ENCODE measurements at regions not wholly inside any gene's neighbourhood (a gene's known extent, or its start where the extent isn't known, plus 50 kb on each side); places are given as distances from the start of the nearest gene placed in this dataset.

GRCh38 chr5:89932771-89933181 lies 476.8 kb downstream of the CETN3 start:
- no peaks in the 10 kb centered on the region for H3K36me3 ChIP-seq (ENCODE audit: control insufficient read depth, insufficient read depth, low read length)
- no peaks in the 10 kb centered on the region for H3K9me3 ChIP-seq (ENCODE audit: control insufficient read depth, low read length)
- H3K4me3 ChIP-seq (ENCODE audit: low read depth, low read length): no peak overlapping the region
- no peaks in the 10 kb centered on the region for H3K27me3 ChIP-seq (ENCODE audit: control insufficient read depth, insufficient read depth, low read length)
- no peaks in the 10 kb centered on the region for H3K4me1 ChIP-seq
- no peak overlapping the region for H3K4me2 ChIP-seq (ENCODE audit: low read length)
- no peak for TF ChIP-seq CTCF (IDR thresholded peaks at IDR 0.05)
- no peak overlapping the region for H3K27ac ChIP-seq
- H2AFZ ChIP-seq: no peak overlapping the region
- H3K9ac ChIP-seq: no peak overlapping the region
- no peaks in the 10 kb centered on the region for H3K79me2 ChIP-seq

GRCh38 chr5:89930591-89931392 lies 478.8 kb downstream of the CETN3 start:
- H3K79me2 ChIP-seq: no peaks in the 10 kb centered on the region
- H3K9me3 ChIP-seq (ENCODE audit: control insufficient read depth, low read length): no peaks in the 10 kb centered on the region
- H3K4me2 ChIP-seq (ENCODE audit: low read length): no peak overlapping the region
- no peak overlapping the region for H3K27ac ChIP-seq
- H3K36me3 ChIP-seq (ENCODE audit: control insufficient read depth, insufficient read depth, low read length): no peaks in the 10 kb centered on the region
- H3K4me1 ChIP-seq: no peaks in the 10 kb centered on the region
- no peak overlapping the region for H3K4me3 ChIP-seq (ENCODE audit: low read depth, low read length)
- no peak overlapping the region for H3K9ac ChIP-seq
- H2AFZ ChIP-seq: no peak overlapping the region
- H3K27me3 ChIP-seq (ENCODE audit: control insufficient read depth, insufficient read depth, low read length): no peaks in the 10 kb centered on the region
- no peak for TF ChIP-seq CTCF (IDR thresholded peaks at IDR 0.05)

- Histone ChIP-seq H3K27ac (no peak overlapping the region), H3K4me1 (no peaks in the 10 kb centered on the region)
- no peak for TF ChIP-seq CTCF (IDR thresholded peaks at IDR 0.05)
These were observed 479.7 kb downstream of the CETN3 start for GRCh38 chr5:89929834-89930233.

GRCh38 chr5:89929173-89929572 lies 480.4 kb downstream of the CETN3 start:
- no peaks in the 10 kb centered on the region for H3K27me3 ChIP-seq (ENCODE audit: control insufficient read depth, insufficient read depth, low read length)
- H3K4me3 ChIP-seq (ENCODE audit: low read depth, low read length): no peak overlapping the region
- no peaks in the 10 kb centered on the region for H3K79me2 ChIP-seq
- no peak overlapping the region for H3K4me2 ChIP-seq (ENCODE audit: low read length)
- no peaks in the 10 kb centered on the region for H3K9me3 ChIP-seq (ENCODE audit: control insufficient read depth, low read length)
- no peak overlapping the region for H2AFZ ChIP-seq
- H3K36me3 ChIP-seq (ENCODE audit: control insufficient read depth, insufficient read depth, low read length): no peaks in the 10 kb centered on the region
- TF ChIP-seq CTCF (IDR thresholded peaks at IDR 0.05): no peak
- no peak overlapping the region for H3K27ac ChIP-seq
- no peaks in the 10 kb centered on the region for H3K4me1 ChIP-seq
- no peak overlapping the region for H3K9ac ChIP-seq

More at GRCh38 chr5:89929834-89930233, 479.7 kb downstream of the CETN3 start:
- Histone ChIP-seq H3K36me3 (ENCODE audit: control insufficient read depth, insufficient read depth, low read length) (no peaks in the 10 kb centered on the region), H2AFZ (no peak overlapping the region), H3K27me3 (ENCODE audit: control insufficient read depth, insufficient read depth, low read length) (no peaks in the 10 kb centered on the region), H3K79me2 (no peaks in the 10 kb centered on the region), H3K9me3 (ENCODE audit: control insufficient read depth, low read length) (no peaks in the 10 kb centered on the region), H3K4me3 (ENCODE audit: low read depth, low read length) (no peak overlapping the region), H3K9ac (no peak overlapping the region), H3K4me2 (ENCODE audit: low read length) (no peak overlapping the region)

- Histone ChIP-seq H3K4me1 (no peaks in the 10 kb centered on the region), H3K4me3 (ENCODE audit: low read depth, low read length) (no peak overlapping the region), H3K36me3 (ENCODE audit: control insufficient read depth, insufficient read depth, low read length) (no peaks in the 10 kb centered on the region), H3K79me2 (no peaks in the 10 kb centered on the region), H3K9ac (no peak overlapping the region), H3K27me3 (ENCODE audit: control insufficient read depth, insufficient read depth, low read length) (no peaks in the 10 kb centered on the region), H3K27ac (no peak overlapping the region), H3K9me3 (ENCODE audit: control insufficient read depth, low read length) (no peaks in the 10 kb centered on the region), H3K4me2 (ENCODE audit: low read length) (no peak overlapping the region), H2AFZ (no peak overlapping the region)
- no peak for TF ChIP-seq CTCF (IDR thresholded peaks at IDR 0.05)
These were observed 487.4 kb downstream of the CETN3 start for GRCh38 chr5:89922161-89922560.

Data from parathyroid adenoma (tissue), 2 donors.